Panc1 (cell line): ENCODE measurements at regions not wholly inside any gene's neighbourhood (a gene's known extent, or its start where the extent isn't known, plus 50 kb on each side); places are given as distances from the start of the nearest gene placed in this dataset.

ENCODE experiments used
- ATAC-seq: fragments of 200-7000 bp; cut with Tn5 transposase; 2 replicates; pipeline ENCODE4 v1.9.1; 2020; ENCODE audit warnings: mild to moderate bottlenecking, moderate library complexity
- BruUV-seq: library from RNA; stranded (reverse); fragments of 400-500 nt; replicated peaks from 2 replicates; lab custom pipeline; 2021; lab: Mats Ljungman, UMichigan
- CTCF ChIA-PET: fragments of 300-600 bp; sonication (Branson Sonifier 250); formaldehyde crosslinking; loops from one replicate; lab custom pipeline; 2022; ENCODE audit warnings: antibody characterized with exemption; lab: Charles Lee
- POLR2A ChIA-PET: fragments of 300-600 bp; sonication (Branson Sonifier 250); formaldehyde crosslinking; loops from one replicate; lab custom pipeline; 2022; ENCODE audit warnings: antibody characterized with exemption; lab: Charles Lee
- DNase-seq: peaks from one replicate; pipeline ENCODE4 v3.0.0-alpha.2; 2010; ENCODE audit warnings: low read depth, low spot score
- H3K27ac ChIP-seq: 2 replicates; pipeline ENCODE4 v1.5.1; 2011; ENCODE audit warnings: mild to moderate bottlenecking, low read length, inconsistent platforms
- H3K27me3 ChIP-seq: fragments of 200-500 bp; sonication (Bioruptor generic); 2 replicates; pipeline ENCODE4 v1.6.0; 2014; ENCODE audit warnings: low read length, inconsistent platforms; ENCODE audit not compliant: control insufficient read depth, insufficient read depth
- H3K36me3 ChIP-seq: fragments of 200-500 bp; sonication (Bioruptor generic); 2 replicates; pipeline ENCODE4 v1.5.1; 2014; ENCODE audit warnings: inconsistent platforms, mild to moderate bottlenecking, low read length, moderate library complexity; ENCODE audit not compliant: control insufficient read depth, insufficient read depth
- H3K4me1 ChIP-seq: 2 replicates; pipeline ENCODE4 v1.5.1; 2011; ENCODE audit warnings: inconsistent platforms, mild to moderate bottlenecking, low read length, moderate library complexity; ENCODE audit not compliant: control insufficient read depth, insufficient read depth
- H3K4me3 ChIP-seq, 2 experiments: 2 replicates each; pipeline ENCODE4 v1.5.1; 2011 to 2012; ENCODE audit warnings: low read depth in 2 of 2, low read length in 2 of 2, mild to moderate bottlenecking in 2 of 2, inconsistent platforms in 1 of 2, moderate library complexity in 1 of 2
- H3K9me3 ChIP-seq: fragments of 200-500 bp; sonication (Bioruptor generic); 2 replicates; pipeline ENCODE4 v1.5.1; 2014; ENCODE audit warnings: low read depth, mild to moderate bottlenecking, inconsistent platforms, low read length, moderate library complexity; ENCODE audit not compliant: control insufficient read depth, insufficient read depth
- POLR2AphosphoS5 ChIP-seq: IDR thresholded peaks from 2 replicates; pipeline ENCODE4 v1.6.1; 2012; ENCODE audit warnings: mild to moderate bottlenecking, low read depth, low read length, moderate library complexity
- SIN3A ChIP-seq: IDR thresholded peaks from 2 replicates; pipeline ENCODE4 v1.6.1; 2012; ENCODE audit warnings: low read depth, mild to moderate bottlenecking, low read length, moderate library complexity, borderline replicate concordance; ENCODE audit not compliant: insufficient read depth
- TCF7L2 ChIP-seq: IDR thresholded peaks from 2 replicates; pipeline ENCODE4 v1.6.1; 2011; ENCODE audit warnings: mild to moderate bottlenecking, low read depth, low read length, inconsistent platforms
- in situ Hi-C: cut with HindIII; loops from 2 replicates; pipeline ENCODE4 v1.10.0; 2016; ENCODE audit warnings: low sequenced_read_pairs, low pct_unique_long_range_greater_than_20kb
- intact Hi-C: fragments of 100-400 bp; cut with micrococcal nuclease; formaldehyde crosslinking; loops from one replicate; pipeline ENCODE4 v1.10.0; 2022; ENCODE audit not compliant: unreplicated experiment
- TF ChIP-seq, protein P1 (sequence below), 2 experiments: IDR thresholded peaks; 2 replicates each; pipeline ENCODE4 v1.6.1; 2011 to 2012; ENCODE audit warnings: low read depth in 2 of 2, control low read depth in 1 of 2, low read length in 1 of 2, mild to moderate bottlenecking in 1 of 2, moderate library complexity in 1 of 2; ENCODE audit not compliant: insufficient read depth in 1 of 2
- TF ChIP-seq, protein P2 (sequence below): fragments of 450-650 bp; IDR thresholded peaks from 2 replicates; pipeline ENCODE4 v1.5.1; 2017; ENCODE audit warnings: mild to moderate bottlenecking

DNA sequence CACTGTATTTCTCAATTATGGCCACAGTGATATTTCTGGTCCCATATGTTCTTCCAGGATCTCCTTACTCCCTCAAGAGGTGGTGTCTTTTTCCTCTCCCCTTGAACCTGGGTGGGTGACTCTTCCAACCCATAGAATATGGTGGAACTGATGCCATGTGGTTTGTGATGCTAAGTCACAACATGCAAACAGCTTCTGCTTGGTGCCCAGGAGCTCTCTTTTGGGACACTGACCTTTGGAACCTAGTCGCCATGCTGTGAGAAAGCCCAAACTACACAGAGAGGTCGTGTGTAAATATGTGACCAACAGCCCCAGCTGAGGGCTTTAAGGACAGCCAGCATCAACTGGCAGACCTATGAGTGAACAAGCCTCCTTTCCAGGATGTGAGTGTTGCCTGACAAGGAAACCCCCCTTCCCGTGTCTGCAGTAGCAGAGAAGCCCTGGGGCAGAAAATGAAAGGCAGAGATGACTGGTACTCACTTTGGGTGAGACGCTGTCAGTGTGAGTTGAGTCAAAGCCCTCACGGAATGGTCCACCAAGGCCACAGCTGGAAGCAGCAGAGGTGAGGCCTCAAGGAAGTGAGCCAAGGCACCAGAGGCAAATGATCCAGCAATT, 223.4 kb downstream of the BCOR start:
- Histone ChIP-seq H3K4me1 (no peaks in the 10 kb centered on the region), H3K36me3 (no peaks in the 10 kb centered on the region), H3K4me3 (no peak overlapping the region), H3K27me3 (no peaks in the 10 kb centered on the region), H3K27ac (no peak overlapping the region), H3K9me3 (no peaks in the 10 kb centered on the region)
- no TSS peak for BruUV-seq
- DNase-seq (no peak), ATAC-seq (no peak)
- in situ Hi-C loops, result no loop called here
- intact Hi-C loops, result no loop called here
- ChIA-PET POLR2A (no interaction called here), CTCF (no interaction called here)
- TF ChIP-seq, protein P1, sequence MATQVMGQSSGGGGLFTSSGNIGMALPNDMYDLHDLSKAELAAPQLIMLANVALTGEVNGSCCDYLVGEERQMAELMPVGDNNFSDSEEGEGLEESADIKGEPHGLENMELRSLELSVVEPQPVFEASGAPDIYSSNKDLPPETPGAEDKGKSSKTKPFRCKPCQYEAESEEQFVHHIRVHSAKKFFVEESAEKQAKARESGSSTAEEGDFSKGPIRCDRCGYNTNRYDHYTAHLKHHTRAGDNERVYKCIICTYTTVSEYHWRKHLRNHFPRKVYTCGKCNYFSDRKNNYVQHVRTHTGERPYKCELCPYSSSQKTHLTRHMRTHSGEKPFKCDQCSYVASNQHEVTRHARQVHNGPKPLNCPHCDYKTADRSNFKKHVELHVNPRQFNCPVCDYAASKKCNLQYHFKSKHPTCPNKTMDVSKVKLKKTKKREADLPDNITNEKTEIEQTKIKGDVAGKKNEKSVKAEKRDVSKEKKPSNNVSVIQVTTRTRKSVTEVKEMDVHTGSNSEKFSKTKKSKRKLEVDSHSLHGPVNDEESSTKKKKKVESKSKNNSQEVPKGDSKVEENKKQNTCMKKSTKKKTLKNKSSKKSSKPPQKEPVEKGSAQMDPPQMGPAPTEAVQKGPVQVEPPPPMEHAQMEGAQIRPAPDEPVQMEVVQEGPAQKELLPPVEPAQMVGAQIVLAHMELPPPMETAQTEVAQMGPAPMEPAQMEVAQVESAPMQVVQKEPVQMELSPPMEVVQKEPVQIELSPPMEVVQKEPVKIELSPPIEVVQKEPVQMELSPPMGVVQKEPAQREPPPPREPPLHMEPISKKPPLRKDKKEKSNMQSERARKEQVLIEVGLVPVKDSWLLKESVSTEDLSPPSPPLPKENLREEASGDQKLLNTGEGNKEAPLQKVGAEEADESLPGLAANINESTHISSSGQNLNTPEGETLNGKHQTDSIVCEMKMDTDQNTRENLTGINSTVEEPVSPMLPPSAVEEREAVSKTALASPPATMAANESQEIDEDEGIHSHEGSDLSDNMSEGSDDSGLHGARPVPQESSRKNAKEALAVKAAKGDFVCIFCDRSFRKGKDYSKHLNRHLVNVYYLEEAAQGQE (IDR thresholded peaks at IDR 0.05; ENCODE audit: insufficient read depth in 1 of 2, low read depth in 2 of 2, low read length in 1 of 2), result no peak
- TF ChIP-seq, protein P2, sequence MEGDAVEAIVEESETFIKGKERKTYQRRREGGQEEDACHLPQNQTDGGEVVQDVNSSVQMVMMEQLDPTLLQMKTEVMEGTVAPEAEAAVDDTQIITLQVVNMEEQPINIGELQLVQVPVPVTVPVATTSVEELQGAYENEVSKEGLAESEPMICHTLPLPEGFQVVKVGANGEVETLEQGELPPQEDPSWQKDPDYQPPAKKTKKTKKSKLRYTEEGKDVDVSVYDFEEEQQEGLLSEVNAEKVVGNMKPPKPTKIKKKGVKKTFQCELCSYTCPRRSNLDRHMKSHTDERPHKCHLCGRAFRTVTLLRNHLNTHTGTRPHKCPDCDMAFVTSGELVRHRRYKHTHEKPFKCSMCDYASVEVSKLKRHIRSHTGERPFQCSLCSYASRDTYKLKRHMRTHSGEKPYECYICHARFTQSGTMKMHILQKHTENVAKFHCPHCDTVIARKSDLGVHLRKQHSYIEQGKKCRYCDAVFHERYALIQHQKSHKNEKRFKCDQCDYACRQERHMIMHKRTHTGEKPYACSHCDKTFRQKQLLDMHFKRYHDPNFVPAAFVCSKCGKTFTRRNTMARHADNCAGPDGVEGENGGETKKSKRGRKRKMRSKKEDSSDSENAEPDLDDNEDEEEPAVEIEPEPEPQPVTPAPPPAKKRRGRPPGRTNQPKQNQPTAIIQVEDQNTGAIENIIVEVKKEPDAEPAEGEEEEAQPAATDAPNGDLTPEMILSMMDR, result no peak
- TF ChIP-seq TCF7L2 (no peak), POLR2AphosphoS5 (no peak), SIN3A (no peak)

DNA sequence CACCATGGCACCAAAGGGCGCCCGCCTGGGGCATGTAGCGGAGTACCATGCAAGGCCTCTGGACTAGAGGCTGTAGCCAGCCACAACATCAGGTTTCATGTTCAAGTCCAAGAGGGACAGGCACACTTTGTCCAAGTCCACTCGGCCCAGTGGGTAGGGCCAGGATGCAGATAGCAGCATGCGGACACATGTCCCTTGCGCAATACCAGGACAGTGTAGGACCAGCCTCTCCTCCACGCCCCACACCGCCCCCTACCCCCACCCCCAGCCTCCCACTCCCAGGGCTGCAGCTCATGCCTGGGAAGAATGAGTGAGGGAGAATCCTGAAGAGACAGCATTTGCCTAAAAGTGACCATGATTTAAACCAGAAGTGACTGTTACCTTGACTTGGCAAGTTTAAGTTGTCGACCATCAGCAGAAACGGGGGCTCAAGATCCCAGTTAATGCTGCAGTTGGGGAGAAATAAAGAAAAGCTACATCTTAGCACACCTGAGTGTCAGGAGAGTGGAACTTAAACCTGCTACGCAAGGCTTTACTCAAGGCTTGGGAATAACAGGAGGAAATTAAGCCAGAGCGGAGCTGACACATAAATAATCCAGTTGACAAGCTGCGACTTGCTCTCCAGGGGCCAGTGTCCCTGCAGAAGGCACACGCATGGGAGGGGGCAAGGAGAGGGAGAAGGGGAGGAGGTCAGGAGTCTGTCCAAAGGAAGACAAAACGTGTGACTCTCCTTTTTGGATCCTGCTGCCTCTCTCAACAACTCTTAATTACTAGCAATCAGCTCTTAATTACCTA, 221.7 kb downstream of the BCOR start:
- ChIA-PET CTCF (no interaction called here), POLR2A (no interaction called here)
- Histone ChIP-seq H3K9me3 (no peaks in the 10 kb centered on the region), H3K27ac (no peak overlapping the region), H3K4me3 (no peak overlapping the region), H3K27me3 (no peaks in the 10 kb centered on the region), H3K4me1 (no peaks in the 10 kb centered on the region), H3K36me3 (no peaks in the 10 kb centered on the region)
- intact Hi-C loops, result no loop called here
- in situ Hi-C loops, result no loop called here
- ATAC-seq (no peak), DNase-seq (no peak)
- TF ChIP-seq, protein P1 (IDR thresholded peaks at IDR 0.05; ENCODE audit: insufficient read depth in 1 of 2, low read depth in 2 of 2, low read length in 1 of 2), result no peak
- TF ChIP-seq POLR2AphosphoS5 (no peak), TCF7L2 (no peak), SIN3A (no peak)
- TF ChIP-seq, protein P2, result no peak
- BruUV-seq, result no TSS peak
